Fibroblast of villous mesenchyme (primary cell): ENCODE measurements at regions not wholly inside any gene's neighbourhood (a gene's known extent, or its start where the extent isn't known, plus 50 kb on each side); places are given as distances from the start of the nearest gene placed in this dataset.

Experiments used
- DNase-seq: peaks from one replicate; pipeline ENCODE4 v3.0.0-alpha.2; 2010; ENCODE audit warnings: low read depth
- H3K4me3 ChIP-seq: 2 replicates; pipeline ENCODE4 v1.5.1; 2011; ENCODE audit warnings: low read depth, mild to moderate bottlenecking, low read length
- TF ChIP-seq, protein P1 (sequence below): IDR thresholded peaks from 2 replicates; pipeline ENCODE4 v1.5.1; 2012; ENCODE audit warnings: low read depth, mild to moderate bottlenecking, low read length; ENCODE audit not compliant: insufficient read depth

DNA sequence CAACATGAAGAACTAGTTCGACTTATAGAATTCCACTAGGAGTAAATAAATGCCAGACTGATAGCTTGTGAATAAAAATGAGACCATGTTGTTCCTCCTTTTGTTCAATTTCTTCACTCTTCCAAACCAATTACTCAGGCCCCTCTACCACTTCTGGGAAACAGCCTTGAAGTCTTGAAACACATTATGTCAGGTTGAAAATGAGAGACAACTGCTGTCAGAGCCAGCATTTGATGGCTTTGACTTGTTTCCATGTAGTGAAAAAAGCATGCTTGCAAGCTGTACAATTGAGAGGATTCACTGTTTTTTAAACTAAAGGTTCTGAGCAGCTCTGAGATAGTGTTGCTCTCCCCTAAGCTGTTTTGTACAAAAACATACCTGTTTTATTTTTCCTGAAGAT is 337.1 kb upstream of the SGCD start:
- no peak for DNase-seq
- TF ChIP-seq, protein P1, sequence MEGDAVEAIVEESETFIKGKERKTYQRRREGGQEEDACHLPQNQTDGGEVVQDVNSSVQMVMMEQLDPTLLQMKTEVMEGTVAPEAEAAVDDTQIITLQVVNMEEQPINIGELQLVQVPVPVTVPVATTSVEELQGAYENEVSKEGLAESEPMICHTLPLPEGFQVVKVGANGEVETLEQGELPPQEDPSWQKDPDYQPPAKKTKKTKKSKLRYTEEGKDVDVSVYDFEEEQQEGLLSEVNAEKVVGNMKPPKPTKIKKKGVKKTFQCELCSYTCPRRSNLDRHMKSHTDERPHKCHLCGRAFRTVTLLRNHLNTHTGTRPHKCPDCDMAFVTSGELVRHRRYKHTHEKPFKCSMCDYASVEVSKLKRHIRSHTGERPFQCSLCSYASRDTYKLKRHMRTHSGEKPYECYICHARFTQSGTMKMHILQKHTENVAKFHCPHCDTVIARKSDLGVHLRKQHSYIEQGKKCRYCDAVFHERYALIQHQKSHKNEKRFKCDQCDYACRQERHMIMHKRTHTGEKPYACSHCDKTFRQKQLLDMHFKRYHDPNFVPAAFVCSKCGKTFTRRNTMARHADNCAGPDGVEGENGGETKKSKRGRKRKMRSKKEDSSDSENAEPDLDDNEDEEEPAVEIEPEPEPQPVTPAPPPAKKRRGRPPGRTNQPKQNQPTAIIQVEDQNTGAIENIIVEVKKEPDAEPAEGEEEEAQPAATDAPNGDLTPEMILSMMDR = no peak
- no peak overlapping the region for H3K4me3 ChIP-seq

DNA sequence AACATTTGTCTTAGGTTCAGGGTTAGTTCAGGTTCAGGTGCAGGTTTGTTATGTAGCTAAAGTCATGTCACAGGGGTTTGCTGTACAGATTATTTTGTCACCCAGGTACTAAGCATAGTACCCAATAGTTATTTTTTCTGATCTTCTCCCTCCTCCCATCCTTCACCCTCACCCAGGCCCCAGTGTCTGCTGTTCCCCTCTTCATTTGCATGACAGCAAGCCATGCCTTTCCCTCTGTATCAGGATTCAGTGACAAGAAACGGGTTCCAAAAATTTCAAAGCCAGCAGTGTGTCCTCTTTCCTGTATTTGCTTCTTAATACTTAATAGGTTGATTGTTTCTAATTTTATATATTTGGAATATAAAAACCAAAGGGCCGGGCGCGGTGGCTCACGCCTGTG is 330.8 kb upstream of the SGCD start:
- TF ChIP-seq, protein P1 = no peak
- no peak for DNase-seq
- H3K4me3 ChIP-seq = no peak overlapping the region

GRCh38 chr5:155998257-155998656 is 328.7 kb upstream of the SGCD start:
- TF ChIP-seq, protein P1 = no peak
- no peak overlapping the region for H3K4me3 ChIP-seq
- DNase-seq = no peak

- DNase-seq = no peak
- TF ChIP-seq, protein P1 = no peak
- H3K4me3 ChIP-seq = no peak overlapping the region
These were observed 326.8 kb upstream of the SGCD start for GRCh38 chr5:156000115-156000514.

GRCh38 chr5:156004754-156005153 is 322.2 kb upstream of the SGCD start:
- no peak for DNase-seq
- no peak overlapping the region for H3K4me3 ChIP-seq
- TF ChIP-seq, protein P1 = no peak

GRCh38 chr5:156006026-156006647 is 320.8 kb upstream of the SGCD start:
- TF ChIP-seq, protein P1 = no peak
- H3K4me3 ChIP-seq = no peak overlapping the region
- DNase-seq = no peak

DNA sequence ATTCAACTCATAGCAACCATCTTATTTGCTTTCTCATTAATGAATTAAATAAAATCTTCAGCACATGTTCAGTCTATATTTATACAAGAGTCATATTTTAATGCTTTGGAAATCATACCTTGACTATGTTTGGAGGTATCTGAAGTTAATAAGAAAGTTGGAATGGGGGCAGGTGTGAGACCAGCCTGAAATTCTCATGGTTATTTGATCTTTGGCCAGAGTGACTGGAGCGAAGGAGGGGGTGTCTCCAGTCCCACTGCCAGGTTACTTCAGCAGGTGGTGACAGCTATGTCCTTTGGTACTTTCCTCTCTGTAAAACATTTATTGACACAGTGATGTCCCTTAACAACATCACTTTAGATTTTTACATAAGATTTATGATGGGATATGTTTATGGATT is 318.1 kb upstream of the SGCD start:
- TF ChIP-seq, protein P1 = no peak
- H3K4me3 ChIP-seq = no peak overlapping the region
- DNase-seq = no peak
